ENCODE measurements at regions not wholly inside any gene's neighbourhood (a gene's known extent, or its start where the extent isn't known, plus 50 kb on each side); places are given as distances from the start of the nearest gene placed in this dataset.

GRCh38 chr1:56377431-56377830 is 201.9 kb downstream of the PLPP3 start:
- ATAC-seq (replicated peaks in 1 of 2) = no peak
- Mint-ChIP-seq H3K27ac (no peak overlapping the region), H3K4me3 (no peak overlapping the region), H3K27me3 (ENCODE audit: low read depth) (no peaks in the 10 kb centered on the region), H3K4me1 (ENCODE audit: low read depth) (no peaks in the 10 kb centered on the region), H3K9me3 (no peaks in the 10 kb centered on the region), H3K36me3 (ENCODE audit: insufficient read depth in 2 of 2) (no peaks in the 10 kb centered on the region)
- DNase-seq = no peak

- H3K27me3 Mint-ChIP-seq (ENCODE audit: low read depth) = no peaks in the 10 kb centered on the region
- H3K36me3 Mint-ChIP-seq (ENCODE audit: insufficient read depth in 2 of 2) = no peaks in the 10 kb centered on the region
- DNase-seq = no peak
- no peak for ATAC-seq (replicated peaks in 1 of 2)
- H3K4me3 Mint-ChIP-seq = no peak overlapping the region
- H3K4me1 Mint-ChIP-seq (ENCODE audit: low read depth) = no peaks in the 10 kb centered on the region
- no peak overlapping the region for H3K27ac Mint-ChIP-seq
- H3K9me3 Mint-ChIP-seq = no peaks in the 10 kb centered on the region
These were observed 203.0 kb downstream of the PLPP3 start for GRCh38 chr1:56376188-56376984.

GRCh38 chr1:56375326-56375804 is 204.0 kb downstream of the PLPP3 start:
- ATAC-seq (replicated peaks in 1 of 2) = no peak

GRCh38 chr1:56374026-56374974 is 205.1 kb downstream of the PLPP3 start:
- Mint-ChIP-seq H3K36me3 (ENCODE audit: insufficient read depth in 2 of 2) (no peaks in the 10 kb centered on the region), H3K9me3 (no peaks in the 10 kb centered on the region), H3K4me1 (ENCODE audit: low read depth) (no peaks in the 10 kb centered on the region), H3K27me3 (ENCODE audit: low read depth) (no peaks in the 10 kb centered on the region), H3K4me3 (no peak overlapping the region), H3K27ac (no peak overlapping the region)
- DNase-seq = no peak
- ATAC-seq (replicated peaks in 1 of 2) = no peak

More at GRCh38 chr1:56375326-56375804, 204.0 kb downstream of the PLPP3 start:
- Mint-ChIP-seq H3K27ac (no peak overlapping the region), H3K9me3 (no peaks in the 10 kb centered on the region), H3K36me3 (ENCODE audit: insufficient read depth in 2 of 2) (no peaks in the 10 kb centered on the region), H3K27me3 (ENCODE audit: low read depth) (no peaks in the 10 kb centered on the region), H3K4me3 (no peak overlapping the region), H3K4me1 (ENCODE audit: low read depth) (no peaks in the 10 kb centered on the region)
- no peak for DNase-seq

- no peak overlapping the region for H3K27ac Mint-ChIP-seq
- no peaks in the 10 kb centered on the region for H3K36me3 Mint-ChIP-seq (ENCODE audit: insufficient read depth in 2 of 2)
- no peak for DNase-seq
- H3K4me3 Mint-ChIP-seq = no peak overlapping the region
- no peaks in the 10 kb centered on the region for H3K9me3 Mint-ChIP-seq
- no peaks in the 10 kb centered on the region for H3K4me1 Mint-ChIP-seq (ENCODE audit: low read depth)
- no peak for ATAC-seq (replicated peaks in 1 of 2)
- H3K27me3 Mint-ChIP-seq (ENCODE audit: low read depth) = no peaks in the 10 kb centered on the region
These were observed 208.8 kb downstream of the PLPP3 start for GRCh38 chr1:56370513-56370912.

GRCh38 chr1:56363007-56363770 is 216.2 kb downstream of the PLPP3 start:
- no peaks in the 10 kb centered on the region for H3K4me1 Mint-ChIP-seq (ENCODE audit: low read depth)
- H3K4me3 Mint-ChIP-seq = no peak overlapping the region
- H3K27me3 Mint-ChIP-seq (ENCODE audit: low read depth) = no peaks in the 10 kb centered on the region
- DNase-seq (no peak), ATAC-seq (replicated peaks in 1 of 2) (no peak)
- no peak overlapping the region for H3K27ac Mint-ChIP-seq
- peaks cover 0 to 2% of the 10 kb centered on the region in 2 donors for H3K9me3 Mint-ChIP-seq
- no peaks in the 10 kb centered on the region for H3K36me3 Mint-ChIP-seq (ENCODE audit: insufficient read depth in 2 of 2)

- Mint-ChIP-seq H3K9me3 (peaks cover 0 to 2% of the 10 kb centered on the region in 2 donors), H3K36me3 (ENCODE audit: insufficient read depth in 2 of 2) (no peaks in the 10 kb centered on the region), H3K4me1 (ENCODE audit: low read depth) (no peaks in the 10 kb centered on the region), H3K27me3 (ENCODE audit: low read depth) (peaks cover 8% of the 10 kb centered on the region), H3K27ac (no peak overlapping the region), H3K4me3 (no peak overlapping the region)
- DNase-seq (no peak), ATAC-seq (replicated peaks in 1 of 2) (no peak)
These were observed 219.3 kb downstream of the PLPP3 start for GRCh38 chr1:56360021-56360420.

GRCh38 chr1:56359056-56359455 is 220.3 kb downstream of the PLPP3 start:
- DNase-seq (no peak), ATAC-seq (replicated peaks in 1 of 2) (no peak)
- Mint-ChIP-seq H3K4me3 (no peak overlapping the region), H3K27me3 (ENCODE audit: low read depth) (peaks cover 8% of the 10 kb centered on the region), H3K9me3 (no peaks in the 10 kb centered on the region), H3K27ac (no peak overlapping the region), H3K4me1 (ENCODE audit: low read depth) (no peaks in the 10 kb centered on the region), H3K36me3 (ENCODE audit: insufficient read depth in 2 of 2) (no peaks in the 10 kb centered on the region)

GRCh38 chr1:56357927-56358690 is 221.3 kb downstream of the PLPP3 start:
- Mint-ChIP-seq H3K27me3 (ENCODE audit: low read depth) (peaks cover 8% of the 10 kb centered on the region), H3K36me3 (ENCODE audit: insufficient read depth in 2 of 2) (no peaks in the 10 kb centered on the region), H3K9me3 (no peaks in the 10 kb centered on the region), H3K4me3 (no peak overlapping the region), H3K4me1 (ENCODE audit: low read depth) (no peaks in the 10 kb centered on the region), H3K27ac (no peak overlapping the region)
- ATAC-seq (replicated peaks in 1 of 2) = no peak
- no peak for DNase-seq

GRCh38 chr1:56356376-56356990 is 222.9 kb downstream of the PLPP3 start:
- Mint-ChIP-seq H3K36me3 (ENCODE audit: insufficient read depth in 2 of 2) (no peaks in the 10 kb centered on the region), H3K27ac (no peak overlapping the region), H3K9me3 (no peaks in the 10 kb centered on the region), H3K4me1 (ENCODE audit: low read depth) (no peaks in the 10 kb centered on the region), H3K27me3 (ENCODE audit: low read depth) (peaks cover 8% of the 10 kb centered on the region), H3K4me3 (no peak overlapping the region)
- ATAC-seq (replicated peaks in 1 of 2) (no peak), DNase-seq (no peak)

GRCh38 chr1:56355918-56356317 is 223.4 kb downstream of the PLPP3 start:
- Mint-ChIP-seq H3K27me3 (ENCODE audit: low read depth) (peaks cover 8% of the 10 kb centered on the region), H3K4me1 (ENCODE audit: low read depth) (no peaks in the 10 kb centered on the region), H3K9me3 (no peaks in the 10 kb centered on the region), H3K4me3 (no peak overlapping the region), H3K36me3 (ENCODE audit: insufficient read depth in 2 of 2) (no peaks in the 10 kb centered on the region), H3K27ac (peak overlapping the region; percentile 47)
- ATAC-seq (replicated peaks in 1 of 2) = no peak
- DNase-seq = no peak

- Mint-ChIP-seq H3K9me3 (no peaks in the 10 kb centered on the region), H3K36me3 (ENCODE audit: insufficient read depth in 2 of 2) (no peaks in the 10 kb centered on the region)
- no peak for DNase-seq
These were observed 223.9 kb downstream of the PLPP3 start for GRCh38 chr1:56355422-56355821.

More at GRCh38 chr1:56355422-56355821, 223.9 kb downstream of the PLPP3 start:
- Mint-ChIP-seq H3K4me3 (no peak overlapping the region), H3K27ac (no peak overlapping the region), H3K27me3 (ENCODE audit: low read depth) (peaks cover 8% of the 10 kb centered on the region), H3K4me1 (ENCODE audit: low read depth) (no peaks in the 10 kb centered on the region)
- no peak for ATAC-seq (replicated peaks in 1 of 2)

Data from activated T-cell treated with anti-CD3 and anti-CD28 coated beads, Interleukin-2, amount 50 U/mL, for 72 hours (primary cell).